NOMO-1 (cell line): ENCODE measurements at regions not wholly inside any gene's neighbourhood (a gene's known extent, or its start where the extent isn't known, plus 50 kb on each side); places are given as distances from the start of the nearest gene placed in this dataset.
"Not testable (repeated sequence)": the region's sequence is repeated elsewhere in the genome, so short reads cannot be mapped to it uniquely, and the experiment has no call there.

Experiments used
- DNase-seq, 2 experiments: peaks; one replicate each; lab custom pipeline; 2025; ENCODE audit not compliant: unreplicated experiment in 2 of 2; lab: John Stamatoyannopoulos, UW

DNA sequence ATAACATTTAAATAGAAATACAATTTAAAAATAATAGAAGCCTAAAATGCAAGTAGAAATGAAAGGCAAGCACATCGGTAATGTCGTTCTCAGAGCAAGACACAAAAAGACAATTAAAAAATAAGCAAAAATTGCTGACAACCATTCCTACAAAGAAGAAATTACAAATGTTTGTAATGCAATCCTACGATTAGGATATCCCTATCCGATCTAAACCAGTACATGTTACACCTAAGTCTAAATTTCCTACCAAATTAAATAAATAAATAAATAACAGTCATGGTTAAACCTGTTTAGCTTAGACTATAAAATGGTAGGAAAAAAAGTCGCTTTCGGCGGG is 90.0 kb downstream of the ANXA2R start:
- DNase-seq, result no peak

DNA sequence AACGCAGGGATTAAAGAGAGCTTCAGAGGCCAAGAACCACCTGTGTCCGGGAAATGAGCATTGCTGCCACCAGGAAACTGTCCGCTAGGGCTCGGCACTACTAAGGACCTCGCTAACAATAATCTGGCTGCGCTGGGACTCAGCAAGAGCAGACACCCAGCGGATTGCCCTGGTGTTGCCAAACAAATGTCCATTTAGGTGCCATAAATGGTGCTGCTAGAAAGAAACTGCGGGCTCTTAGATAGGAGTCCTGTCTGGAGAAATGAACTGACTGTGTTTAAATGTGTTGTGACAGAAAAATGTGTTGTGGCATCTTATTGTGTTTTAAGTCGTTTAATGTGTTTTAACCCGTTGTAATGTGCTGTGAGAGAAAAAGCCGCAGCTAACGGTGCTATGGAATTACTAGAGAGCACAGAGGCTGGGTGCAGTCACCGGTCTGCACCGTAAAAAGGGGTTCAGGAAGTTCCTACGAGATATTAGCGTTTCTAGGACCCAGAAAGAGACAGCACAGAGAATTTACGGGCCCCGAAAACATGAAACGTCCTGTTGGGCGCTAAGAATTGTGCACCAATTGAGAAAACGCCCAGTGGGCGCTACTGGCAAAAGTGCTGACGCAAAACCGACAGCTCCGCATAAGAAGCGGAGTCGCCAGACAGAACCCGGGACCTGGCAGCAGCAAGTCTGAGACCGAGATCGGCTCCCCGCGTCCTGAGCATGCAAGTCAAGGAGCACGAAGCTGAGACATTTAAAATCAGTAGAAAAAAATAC is 90.6 kb downstream of the ANXA2R start:
- DNase-seq, result peak; percentile 88 to 96

DNA sequence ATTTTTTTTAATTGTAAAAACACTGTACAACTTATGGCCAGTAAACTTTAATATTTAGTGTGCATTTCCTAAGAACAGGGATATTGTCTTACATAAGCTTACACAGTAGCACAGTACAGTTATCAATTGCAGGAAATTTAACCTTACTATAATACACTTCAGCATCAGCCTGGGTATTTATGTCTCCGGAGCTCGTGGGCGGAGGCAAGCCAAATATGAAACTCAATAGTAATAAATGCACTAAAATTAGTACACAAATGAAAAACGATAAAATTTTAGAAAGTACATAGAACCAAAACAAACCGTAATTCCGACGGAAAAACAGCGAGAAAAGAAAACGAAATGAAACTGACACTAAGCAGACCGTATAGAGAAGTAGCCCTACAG is 91.2 kb downstream of the ANXA2R start:
- no peak for DNase-seq

DNA sequence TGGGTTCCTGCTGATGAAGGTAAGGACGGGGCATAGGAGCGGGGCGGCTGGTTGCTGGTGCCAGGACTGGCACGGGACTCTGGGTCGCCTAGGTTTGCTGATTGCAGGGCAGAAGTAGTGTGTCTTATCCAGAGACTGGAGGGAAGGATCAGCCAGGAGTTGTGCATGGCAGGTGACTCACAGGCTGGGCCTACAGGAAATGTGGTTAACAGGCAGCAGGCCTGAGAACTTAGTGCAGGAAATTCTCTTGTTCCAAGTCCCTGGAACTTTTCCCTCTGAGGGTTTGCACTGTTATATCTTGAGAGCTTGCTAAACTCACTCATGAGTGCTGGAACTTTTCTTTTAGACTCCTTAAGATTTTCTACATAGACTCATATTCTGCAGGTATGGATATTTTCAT is 95.1 kb downstream of the ANXA2R start:
- no peak for DNase-seq

DNA sequence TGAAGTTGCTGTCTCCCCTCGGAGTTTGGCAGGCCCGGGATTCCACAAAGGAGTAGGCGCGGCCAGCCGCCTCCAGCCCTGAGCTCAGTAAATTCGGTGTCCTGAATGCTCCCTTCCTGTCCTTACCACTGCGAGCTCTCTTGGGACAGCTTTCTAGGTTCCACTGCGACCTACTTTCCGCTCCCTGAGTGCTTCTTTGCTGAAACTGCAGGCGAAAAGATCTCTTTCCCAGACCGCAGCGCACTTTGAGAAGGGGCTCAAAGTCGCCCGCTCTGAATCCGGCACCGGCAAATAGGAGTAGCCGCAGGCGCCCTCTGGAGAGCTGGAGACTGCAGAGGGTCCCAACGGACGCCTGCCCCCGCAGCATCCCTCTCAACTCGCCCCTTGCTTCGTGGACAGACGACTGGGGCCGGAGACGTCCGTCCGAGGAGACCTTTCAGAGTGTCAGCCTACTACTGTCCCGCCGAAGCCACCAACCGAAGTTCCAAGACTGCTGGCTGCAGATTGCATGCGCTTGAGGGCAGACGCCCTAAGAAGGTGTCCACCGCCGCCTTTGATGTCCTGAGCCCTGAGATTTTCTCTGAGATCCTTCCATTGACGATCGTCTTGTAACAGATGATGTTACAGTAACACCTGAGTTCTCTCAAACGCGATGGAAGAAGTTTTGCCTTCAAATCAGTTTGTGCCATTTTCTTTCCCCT is 96.0 kb downstream of the ANXA2R start:
- no peak for DNase-seq

DNA sequence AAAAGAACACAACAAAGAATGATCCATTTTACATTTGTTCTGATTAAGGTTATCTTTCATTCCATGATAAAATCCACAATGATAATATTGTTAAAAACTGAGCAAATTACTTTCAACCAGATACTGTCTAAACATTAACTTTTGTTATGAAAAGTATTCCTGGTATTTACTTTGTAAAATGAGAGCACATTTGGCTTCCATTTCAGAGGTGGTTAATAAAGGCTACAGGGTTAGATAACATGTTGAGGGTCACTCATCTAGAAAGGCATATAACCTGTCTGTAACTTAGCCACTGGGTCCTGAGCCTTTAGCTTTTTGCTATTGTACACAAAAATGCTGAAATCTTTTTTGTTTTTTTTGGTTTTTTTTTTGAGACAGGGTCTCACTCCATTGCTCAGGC is 99.3 kb downstream of the ANXA2R start:
- no peak for DNase-seq

DNA sequence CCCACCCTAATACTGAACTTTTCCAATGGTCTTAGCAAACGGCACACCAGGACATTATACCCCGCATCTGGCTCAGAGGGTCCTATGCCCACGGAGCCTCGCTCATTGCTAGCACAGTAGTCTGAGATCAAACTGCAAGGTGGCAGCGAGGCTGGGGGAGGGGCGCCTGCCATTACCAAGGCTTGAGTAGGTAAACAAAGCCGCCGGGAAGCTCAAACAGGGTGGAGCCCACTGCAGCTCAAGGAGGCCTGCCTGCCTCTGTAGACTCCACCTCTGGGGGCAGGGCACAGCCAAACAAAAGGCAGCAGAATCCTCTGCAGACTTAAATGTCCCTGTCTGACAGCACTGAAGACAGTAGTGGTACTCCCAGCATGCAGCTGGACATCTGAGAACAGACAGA is 108.1 kb downstream of the ANXA2R start:
- not testable (repeated sequence) for DNase-seq

DNA sequence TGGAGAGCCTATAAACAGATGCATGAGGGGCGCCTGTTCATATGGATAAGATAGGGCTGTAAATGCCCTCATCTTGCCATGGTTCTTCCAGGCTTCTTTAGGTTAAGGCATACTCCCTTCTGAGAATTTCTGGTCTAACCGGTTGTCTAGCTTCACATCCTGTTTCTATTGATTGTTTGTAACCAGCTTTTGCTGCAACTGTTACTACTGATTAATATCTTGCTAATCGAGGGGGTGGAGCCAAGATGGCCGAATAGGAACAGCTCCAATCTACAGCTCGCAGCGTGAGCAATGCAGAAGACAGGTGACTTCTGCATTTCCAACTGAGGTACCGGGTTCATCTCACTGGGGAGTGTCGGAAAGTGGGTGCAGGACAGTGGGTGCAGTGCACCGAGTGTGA is 108.7 kb downstream of the ANXA2R start:
- not testable (repeated sequence) for DNase-seq

DNA sequence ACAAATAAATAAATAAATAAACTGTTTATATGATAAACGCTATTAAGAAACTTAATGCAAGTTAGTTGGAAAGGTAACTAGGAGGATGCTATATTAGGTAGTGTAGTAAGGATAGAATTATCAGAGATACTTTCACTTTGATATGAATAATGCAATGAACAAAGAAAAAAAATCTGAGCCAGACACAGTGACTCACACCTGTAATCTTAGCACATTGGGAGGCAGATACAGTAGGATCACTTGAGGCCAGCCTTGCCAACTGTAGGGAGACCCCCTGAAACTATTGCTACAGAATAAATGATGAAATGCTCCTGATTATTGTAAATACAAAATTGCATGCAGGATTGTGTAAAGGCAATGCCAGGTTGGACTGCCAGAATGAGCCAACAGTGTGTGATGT is 109.2 kb downstream of the ANXA2R start:
- no peak for DNase-seq

DNA sequence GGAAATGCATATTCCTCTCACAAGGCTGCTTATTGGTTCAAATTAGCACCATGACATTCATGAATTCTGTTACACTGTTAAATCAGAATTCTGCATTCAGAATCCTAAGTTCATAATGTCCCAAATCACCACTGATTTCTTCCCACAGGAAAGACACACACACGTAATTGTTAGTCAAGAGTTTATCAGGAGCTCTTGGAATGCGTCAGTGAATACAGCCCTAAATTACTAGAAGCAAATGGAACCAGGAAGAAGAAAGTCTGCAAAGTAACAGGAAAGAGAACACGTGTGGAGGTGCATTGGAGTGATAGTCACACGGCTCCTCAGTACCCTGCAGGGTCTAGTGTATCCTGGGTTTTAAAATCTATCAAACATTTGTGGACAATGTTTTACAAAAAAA is 110.2 kb downstream of the ANXA2R start:
- DNase-seq, result no peak

DNA sequence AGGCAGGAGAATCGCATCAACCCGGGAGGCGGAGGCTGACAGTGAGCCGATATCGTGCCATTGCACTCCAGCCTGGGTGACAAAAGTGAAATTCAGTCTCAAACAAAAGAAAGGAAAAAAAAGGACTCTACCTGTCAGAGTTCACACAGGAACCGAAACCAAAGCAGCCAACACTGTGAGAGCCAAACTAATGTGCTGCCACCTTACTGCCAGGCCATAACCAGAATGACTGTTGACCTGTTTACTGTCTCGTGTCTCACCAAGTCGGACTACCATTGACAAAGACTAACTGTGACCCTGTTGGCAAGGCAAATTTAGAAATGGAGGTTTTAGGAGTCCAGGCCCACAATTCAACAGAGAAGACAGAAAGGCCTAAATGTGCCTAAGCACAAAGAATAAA is 112.4 kb downstream of the ANXA2R start:
- DNase-seq, result no peak

DNA sequence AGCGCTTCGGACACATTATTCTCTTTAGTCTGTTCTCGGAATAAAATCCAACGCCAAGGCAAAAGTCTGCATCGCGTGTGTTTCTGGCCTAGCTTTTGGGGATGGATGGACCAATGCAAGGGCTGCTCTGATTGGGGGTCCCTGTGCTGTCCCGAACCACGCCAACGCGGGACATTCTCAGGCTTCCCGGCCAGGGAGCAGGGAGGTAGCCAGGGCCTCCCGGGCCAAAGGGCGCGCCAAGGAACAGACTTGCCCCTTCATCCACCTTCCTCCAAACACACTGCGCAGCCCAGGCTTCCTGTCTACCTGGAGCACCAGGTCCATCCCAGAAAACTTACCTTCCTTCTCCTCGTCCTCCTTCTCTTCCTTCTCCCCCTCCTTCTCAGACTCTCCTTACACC is 113.0 kb upstream of the SELENOP start:
- DNase-seq, result no peak

DNA sequence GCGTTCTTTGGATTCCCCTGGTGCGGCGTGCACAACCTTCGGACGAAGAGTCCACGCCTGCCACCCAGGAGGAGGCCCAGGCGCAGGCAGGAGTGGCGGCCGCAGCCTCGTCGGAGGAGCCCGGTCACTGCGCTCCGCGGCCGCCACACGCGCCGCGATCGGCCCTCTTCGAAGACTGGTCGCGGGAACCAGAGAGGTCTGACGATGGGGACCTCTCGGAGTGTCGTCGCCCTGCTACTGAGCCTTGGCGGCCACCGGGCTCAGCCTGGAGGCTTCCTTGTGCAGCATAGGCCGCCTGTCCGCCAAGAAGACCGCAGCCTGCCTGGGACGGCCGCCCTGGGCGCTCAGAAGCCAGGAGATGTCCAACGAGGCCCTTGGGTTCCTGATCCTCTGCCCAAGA is 112.5 kb upstream of the SELENOP start:
- no peak for DNase-seq

DNA sequence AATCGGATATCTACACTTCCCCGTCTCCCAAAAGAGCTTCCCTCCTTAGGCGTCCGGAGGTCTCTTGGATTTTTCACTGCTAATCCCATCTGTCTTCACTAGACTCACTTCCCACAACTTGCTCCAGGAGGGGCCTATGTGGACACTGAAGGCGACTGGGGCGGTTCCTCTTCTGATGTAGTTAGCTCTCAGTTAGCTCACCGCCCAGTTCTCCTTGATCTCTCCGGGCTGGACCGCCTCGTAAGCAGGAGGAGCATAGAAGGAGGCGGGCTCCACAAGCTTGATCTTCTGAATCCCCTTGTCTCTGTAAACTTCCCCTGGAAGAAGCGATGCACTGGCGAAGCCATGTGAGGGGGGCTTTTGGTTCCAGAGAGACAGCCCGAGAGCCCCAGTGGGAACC is 112.0 kb upstream of the SELENOP start:
- DNase-seq, result no peak

DNA sequence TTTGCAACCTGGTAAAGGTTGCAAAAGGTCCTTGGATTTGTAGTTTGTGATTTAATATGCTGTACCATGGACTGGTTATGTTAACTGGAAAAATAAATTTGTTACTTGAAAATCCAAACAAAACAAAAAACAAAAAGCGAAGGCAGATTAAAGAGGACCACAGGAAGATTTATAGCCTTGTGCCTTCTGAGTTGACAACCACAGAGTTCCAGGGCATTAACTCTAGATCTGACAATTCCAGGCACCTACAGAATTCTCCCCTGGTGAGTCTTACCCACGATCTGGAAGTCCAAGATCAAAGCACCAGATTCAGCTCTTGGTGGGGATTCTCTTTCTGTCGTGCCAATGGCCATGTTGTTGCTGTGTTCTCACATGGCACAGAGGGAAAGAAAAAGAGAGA is 107.9 kb upstream of the SELENOP start:
- no peak for DNase-seq

DNA sequence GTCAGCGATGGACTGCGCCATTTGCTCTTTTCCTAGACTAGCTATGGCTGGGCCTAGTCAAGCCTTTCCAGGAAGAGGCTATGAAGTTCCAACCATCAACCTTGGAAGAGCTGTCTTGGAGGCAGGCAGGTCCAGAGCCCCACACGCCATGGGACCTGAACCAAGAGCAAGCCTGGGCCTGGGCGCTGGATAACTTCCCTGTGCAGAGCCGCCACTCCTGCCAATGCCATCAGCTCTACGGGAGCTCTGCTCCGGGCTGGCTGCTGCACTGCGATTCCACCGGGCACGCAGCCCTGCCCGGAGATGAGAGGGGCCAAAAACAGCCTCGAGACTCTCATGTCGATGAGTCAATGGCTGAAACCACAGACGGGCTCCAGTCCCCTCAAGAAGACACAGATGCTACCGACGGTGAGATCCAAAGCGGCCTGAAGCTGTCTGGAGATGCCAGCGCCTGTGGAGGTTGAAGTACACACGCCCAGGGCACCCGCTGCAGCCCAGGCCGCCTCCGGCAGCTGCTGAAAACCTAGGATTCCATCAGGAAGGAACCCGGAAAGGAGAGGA is 103.7 kb upstream of the SELENOP start:
- no peak for DNase-seq

DNA sequence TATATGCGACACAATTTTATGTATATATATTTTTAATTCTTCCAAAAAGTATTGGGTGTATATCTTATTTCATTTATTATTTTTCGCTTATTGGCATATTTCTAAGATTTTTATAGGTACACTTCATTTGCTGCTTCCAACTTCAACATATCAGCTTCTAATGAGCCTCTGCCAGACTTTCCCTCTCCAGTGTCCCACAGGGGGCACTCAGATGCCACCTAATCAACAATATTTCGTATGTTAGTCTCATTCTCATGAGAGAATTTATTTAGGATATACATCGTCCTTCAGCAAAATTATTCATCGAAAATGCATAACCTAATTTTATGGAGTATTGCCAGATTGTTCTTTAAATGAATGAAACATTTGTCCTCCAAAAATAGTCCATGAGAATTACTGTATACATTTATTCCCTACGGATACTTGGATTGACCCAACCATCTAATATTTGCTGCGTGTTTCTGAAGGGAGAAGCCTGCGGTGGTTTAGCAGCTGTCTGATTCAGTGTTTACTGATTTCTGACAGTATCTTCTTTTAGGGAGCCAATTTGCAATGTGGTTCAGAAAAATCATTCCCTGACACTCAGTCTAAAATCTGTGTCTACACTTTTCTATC is 100.6 kb upstream of the SELENOP start:
- DNase-seq, result peak; percentile 40 to 75

DNA sequence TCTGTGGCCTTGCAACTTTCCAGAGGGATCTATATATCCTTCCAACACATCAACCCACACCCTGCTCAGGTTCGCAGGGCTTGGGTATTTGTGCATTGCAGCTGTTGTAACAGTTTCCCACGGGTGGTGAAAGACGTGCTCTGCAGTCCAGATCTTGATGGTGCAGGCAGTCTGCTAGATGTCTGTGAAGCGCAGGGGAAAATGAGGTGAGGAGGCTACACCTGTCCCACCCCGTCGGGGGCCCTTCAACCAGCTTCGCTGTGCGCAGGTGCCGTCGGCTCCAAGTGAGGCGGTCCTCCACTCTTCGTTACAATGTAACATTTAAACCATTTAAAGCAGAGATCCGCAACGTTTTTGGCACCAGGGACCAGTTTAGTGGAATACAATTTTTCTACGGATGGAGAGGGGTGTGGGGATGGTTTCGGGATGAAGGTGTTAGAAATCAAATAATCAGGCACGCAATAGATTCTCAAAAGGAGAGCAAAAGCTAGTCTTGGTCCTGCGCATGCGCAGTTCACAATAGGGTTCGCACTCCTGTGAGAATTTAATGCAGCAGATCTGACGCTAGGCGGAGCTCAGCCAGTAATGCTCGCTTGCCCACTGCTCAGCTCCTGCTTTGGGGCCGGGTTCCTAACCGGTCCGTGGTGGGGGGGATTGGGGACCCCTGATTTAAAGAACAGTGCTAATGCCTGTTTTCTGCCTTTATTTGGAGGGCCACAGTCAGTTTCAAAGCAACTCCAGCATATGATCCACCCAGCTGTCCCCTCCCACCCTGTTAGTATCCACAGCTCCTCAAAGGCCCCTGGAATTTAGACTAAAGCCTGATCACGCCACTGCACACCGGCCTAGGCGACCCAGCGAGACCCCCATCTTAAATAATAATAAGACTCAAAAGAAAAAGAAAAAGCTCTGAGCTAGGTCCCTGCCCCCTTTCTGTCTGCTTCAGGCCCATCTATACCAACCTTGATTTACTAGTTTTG is 97.1 kb upstream of the SELENOP start:
- peak; percentile 88 to 99 for DNase-seq

DNA sequence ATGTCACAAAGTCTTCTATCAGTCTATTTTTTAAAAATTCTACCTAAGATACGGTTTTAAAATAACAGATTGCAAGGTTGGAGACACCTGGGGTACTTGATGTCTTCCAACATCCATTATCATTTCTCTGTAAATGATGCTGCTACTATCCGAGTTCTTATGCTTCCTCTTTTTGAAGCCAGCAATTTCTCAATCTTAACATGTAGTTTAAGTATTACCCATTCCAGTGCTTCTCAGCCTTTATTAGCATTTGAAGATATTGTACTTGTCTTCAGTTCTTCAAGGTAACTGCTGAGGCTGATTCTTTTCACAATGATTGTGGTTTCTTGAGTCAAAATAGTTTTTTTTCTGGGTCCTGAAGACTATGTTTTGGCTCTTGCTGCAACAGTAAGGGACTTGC is 96.4 kb upstream of the SELENOP start:
- peak; percentile 48 to 97 for DNase-seq

DNA sequence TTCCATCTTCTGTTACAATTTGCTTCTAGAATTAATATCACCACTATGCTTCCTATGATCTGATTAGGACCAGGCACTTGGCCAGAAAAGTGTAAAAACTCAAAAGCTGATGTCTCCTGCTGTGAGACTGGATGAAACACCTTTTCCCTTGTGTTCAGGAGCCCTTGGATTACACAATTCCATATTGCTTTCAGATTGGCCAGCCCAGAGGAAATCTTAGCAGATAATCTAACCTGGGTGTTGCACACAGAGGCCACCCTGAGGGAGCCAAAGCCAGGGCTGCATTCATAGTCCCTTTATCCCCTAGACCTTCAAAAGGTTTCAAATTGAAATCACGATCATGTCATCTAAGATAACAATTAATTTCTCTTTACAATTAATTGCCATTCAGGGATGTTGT is 94.1 kb upstream of the SELENOP start:
- DNase-seq, result no peak

DNA sequence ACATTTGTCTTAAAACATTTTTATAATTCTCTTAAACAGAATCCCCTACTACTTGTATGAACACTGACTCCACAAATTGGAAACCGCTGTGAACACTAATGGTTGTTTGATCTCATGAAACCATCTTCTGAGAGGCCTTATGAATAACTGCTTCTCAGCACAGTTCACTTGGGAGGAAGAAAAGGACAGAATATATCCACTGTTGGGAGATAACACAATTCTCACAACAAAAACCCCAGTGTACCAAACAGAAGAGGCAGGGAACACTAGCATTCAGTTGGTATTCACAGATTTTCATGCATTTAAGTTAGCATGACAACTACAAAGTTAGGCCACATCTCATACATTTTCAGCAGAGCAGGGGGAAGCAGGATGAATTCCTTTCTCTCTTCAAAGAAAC is 89.0 kb upstream of the SELENOP start:
- DNase-seq, result no peak
